ENCODE measurements at regions not wholly inside any gene's neighbourhood (a gene's known extent, or its start where the extent isn't known, plus 50 kb on each side); places are given as distances from the start of the nearest gene placed in this dataset.

DNA sequence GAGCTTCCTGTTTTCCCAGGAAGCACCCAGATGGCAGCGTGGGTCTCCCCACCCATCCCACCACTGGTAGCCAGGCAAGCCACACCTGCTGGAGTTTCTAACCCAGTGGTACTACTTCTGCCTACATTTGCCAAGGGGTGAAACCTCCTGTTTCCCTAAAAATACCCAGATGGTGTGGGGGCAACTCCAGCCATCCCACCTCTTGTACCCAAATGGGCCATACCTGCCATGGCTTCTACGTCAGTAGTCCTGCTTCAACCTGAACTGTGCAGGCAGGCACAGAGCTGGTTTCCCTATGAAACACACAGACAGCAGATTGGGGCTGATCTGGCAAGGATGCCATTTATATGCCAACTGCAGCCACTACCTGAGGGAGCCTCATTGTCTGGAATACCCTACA is 809.4 kb upstream of the MIR17HG start:
- Histone ChIP-seq H3F3A (replicated peaks; ENCODE audit: low read depth) (no peaks in the 10 kb centered on the region), H3K4me3 (no peak overlapping the region), H3K27ac (ENCODE audit: low read depth) (no peak overlapping the region), H3K9me2 (ENCODE audit: insufficient read depth) (no peaks in the 10 kb centered on the region), H3K36me3 (ENCODE audit: insufficient read depth) (no peaks in the 10 kb centered on the region), H3K79me2 (replicated peaks; ENCODE audit: insufficient read depth) (no peaks in the 10 kb centered on the region), H3K27me3 (ENCODE audit: insufficient read depth) (no peaks in the 10 kb centered on the region), H2AFZ (no peak overlapping the region), H3K4me1 (ENCODE audit: insufficient read depth) (no peaks in the 10 kb centered on the region), H3K4me2 (no peak overlapping the region), H4K20me1 (replicated peaks; ENCODE audit: insufficient read depth) (no peaks in the 10 kb centered on the region)
- ATAC-seq (no peak), DNase-seq (ENCODE audit: low spot score) (no peak)
- H3K27ac Mint-ChIP-seq, result no peak overlapping the region
- no peak for TF ChIP-seq STAT1 (IDR thresholded peaks at IDR 0.05; ENCODE audit: unreplicated experiment)
- TF ChIP-seq ZNF114 (CRISPR knock-in tag; IDR thresholded peaks at IDR 0.05), result no peak
- TF ChIP-seq, protein P1, sequence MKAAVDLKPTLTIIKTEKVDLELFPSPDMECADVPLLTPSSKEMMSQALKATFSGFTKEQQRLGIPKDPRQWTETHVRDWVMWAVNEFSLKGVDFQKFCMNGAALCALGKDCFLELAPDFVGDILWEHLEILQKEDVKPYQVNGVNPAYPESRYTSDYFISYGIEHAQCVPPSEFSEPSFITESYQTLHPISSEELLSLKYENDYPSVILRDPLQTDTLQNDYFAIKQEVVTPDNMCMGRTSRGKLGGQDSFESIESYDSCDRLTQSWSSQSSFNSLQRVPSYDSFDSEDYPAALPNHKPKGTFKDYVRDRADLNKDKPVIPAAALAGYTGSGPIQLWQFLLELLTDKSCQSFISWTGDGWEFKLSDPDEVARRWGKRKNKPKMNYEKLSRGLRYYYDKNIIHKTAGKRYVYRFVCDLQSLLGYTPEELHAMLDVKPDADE (IDR thresholded peaks at IDR 0.05), result no peak
- TF ChIP-seq NANOG (IDR thresholded peaks at IDR 0.05; ENCODE audit: borderline replicate concordance), result no peak
- TF ChIP-seq, protein P2, sequence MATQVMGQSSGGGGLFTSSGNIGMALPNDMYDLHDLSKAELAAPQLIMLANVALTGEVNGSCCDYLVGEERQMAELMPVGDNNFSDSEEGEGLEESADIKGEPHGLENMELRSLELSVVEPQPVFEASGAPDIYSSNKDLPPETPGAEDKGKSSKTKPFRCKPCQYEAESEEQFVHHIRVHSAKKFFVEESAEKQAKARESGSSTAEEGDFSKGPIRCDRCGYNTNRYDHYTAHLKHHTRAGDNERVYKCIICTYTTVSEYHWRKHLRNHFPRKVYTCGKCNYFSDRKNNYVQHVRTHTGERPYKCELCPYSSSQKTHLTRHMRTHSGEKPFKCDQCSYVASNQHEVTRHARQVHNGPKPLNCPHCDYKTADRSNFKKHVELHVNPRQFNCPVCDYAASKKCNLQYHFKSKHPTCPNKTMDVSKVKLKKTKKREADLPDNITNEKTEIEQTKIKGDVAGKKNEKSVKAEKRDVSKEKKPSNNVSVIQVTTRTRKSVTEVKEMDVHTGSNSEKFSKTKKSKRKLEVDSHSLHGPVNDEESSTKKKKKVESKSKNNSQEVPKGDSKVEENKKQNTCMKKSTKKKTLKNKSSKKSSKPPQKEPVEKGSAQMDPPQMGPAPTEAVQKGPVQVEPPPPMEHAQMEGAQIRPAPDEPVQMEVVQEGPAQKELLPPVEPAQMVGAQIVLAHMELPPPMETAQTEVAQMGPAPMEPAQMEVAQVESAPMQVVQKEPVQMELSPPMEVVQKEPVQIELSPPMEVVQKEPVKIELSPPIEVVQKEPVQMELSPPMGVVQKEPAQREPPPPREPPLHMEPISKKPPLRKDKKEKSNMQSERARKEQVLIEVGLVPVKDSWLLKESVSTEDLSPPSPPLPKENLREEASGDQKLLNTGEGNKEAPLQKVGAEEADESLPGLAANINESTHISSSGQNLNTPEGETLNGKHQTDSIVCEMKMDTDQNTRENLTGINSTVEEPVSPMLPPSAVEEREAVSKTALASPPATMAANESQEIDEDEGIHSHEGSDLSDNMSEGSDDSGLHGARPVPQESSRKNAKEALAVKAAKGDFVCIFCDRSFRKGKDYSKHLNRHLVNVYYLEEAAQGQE (IDR thresholded peaks at IDR 0.05; ENCODE audit: unreplicated experiment), result no peak
- TF ChIP-seq, protein P3, sequence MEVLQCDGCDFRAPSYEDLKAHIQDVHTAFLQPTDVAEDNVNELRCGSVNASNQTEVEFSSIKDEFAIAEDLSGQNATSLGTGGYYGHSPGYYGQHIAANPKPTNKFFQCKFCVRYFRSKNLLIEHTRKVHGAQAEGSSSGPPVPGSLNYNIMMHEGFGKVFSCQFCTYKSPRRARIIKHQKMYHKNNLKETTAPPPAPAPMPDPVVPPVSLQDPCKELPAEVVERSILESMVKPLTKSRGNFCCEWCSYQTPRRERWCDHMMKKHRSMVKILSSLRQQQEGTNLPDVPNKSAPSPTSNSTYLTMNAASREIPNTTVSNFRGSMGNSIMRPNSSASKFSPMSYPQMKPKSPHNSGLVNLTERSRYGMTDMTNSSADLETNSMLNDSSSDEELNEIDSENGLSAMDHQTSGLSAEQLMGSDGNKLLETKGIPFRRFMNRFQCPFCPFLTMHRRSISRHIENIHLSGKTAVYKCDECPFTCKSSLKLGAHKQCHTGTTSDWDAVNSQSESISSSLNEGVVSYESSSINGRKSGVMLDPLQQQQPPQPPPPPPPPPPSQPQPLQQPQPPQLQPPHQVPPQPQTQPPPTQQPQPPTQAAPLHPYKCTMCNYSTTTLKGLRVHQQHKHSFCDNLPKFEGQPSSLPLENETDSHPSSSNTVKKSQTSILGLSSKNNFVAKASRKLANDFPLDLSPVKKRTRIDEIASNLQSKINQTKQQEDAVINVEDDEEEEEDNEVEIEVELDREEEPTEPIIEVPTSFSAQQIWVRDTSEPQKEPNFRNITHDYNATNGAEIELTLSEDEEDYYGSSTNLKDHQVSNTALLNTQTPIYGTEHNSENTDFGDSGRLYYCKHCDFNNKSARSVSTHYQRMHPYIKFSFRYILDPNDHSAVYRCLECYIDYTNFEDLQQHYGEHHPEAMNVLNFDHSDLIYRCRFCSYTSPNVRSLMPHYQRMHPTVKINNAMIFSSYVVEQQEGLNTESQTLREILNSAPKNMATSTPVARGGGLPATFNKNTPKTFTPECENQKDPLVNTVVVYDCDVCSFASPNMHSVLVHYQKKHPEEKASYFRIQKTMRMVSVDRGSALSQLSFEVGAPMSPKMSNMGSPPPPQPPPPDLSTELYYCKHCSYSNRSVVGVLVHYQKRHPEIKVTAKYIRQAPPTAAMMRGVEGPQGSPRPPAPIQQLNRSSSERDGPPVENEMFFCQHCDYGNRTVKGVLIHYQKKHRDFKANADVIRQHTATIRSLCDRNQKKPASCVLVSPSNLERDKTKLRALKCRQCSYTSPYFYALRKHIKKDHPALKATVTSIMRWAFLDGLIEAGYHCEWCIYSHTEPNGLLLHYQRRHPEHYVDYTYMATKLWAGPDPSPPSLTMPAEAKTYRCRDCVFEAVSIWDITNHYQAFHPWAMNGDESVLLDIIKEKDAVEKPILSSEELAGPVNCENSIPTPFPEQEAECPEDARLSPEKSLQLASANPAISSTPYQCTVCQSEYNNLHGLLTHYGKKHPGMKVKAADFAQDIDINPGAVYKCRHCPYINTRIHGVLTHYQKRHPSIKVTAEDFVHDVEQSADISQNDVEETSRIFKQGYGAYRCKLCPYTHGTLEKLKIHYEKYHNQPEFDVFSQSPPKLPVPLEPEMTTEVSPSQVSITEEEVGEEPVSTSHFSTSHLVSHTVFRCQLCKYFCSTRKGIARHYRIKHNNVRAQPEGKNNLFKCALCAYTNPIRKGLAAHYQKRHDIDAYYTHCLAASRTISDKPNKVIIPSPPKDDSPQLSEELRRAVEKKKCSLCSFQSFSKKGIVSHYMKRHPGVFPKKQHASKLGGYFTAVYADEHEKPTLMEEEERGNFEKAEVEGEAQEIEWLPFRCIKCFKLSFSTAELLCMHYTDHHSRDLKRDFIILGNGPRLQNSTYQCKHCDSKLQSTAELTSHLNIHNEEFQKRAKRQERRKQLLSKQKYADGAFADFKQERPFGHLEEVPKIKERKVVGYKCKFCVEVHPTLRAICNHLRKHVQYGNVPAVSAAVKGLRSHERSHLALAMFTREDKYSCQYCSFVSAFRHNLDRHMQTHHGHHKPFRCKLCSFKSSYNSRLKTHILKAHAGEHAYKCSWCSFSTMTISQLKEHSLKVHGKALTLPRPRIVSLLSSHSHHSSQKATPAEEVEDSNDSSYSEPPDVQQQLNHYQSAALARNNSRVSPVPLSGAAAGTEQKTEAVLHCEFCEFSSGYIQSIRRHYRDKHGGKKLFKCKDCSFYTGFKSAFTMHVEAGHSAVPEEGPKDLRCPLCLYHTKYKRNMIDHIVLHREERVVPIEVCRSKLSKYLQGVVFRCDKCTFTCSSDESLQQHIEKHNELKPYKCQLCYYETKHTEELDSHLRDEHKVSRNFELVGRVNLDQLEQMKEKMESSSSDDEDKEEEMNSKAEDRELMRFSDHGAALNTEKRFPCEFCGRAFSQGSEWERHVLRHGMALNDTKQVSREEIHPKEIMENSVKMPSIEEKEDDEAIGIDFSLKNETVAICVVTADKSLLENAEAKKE (CRISPR knock-in tag; IDR thresholded peaks at IDR 0.05), result no peak
- no peak for TF ChIP-seq EZH2phosphoT487 (IDR thresholded peaks at IDR 0.05; ENCODE audit: unreplicated experiment)
- TF ChIP-seq, protein P4, sequence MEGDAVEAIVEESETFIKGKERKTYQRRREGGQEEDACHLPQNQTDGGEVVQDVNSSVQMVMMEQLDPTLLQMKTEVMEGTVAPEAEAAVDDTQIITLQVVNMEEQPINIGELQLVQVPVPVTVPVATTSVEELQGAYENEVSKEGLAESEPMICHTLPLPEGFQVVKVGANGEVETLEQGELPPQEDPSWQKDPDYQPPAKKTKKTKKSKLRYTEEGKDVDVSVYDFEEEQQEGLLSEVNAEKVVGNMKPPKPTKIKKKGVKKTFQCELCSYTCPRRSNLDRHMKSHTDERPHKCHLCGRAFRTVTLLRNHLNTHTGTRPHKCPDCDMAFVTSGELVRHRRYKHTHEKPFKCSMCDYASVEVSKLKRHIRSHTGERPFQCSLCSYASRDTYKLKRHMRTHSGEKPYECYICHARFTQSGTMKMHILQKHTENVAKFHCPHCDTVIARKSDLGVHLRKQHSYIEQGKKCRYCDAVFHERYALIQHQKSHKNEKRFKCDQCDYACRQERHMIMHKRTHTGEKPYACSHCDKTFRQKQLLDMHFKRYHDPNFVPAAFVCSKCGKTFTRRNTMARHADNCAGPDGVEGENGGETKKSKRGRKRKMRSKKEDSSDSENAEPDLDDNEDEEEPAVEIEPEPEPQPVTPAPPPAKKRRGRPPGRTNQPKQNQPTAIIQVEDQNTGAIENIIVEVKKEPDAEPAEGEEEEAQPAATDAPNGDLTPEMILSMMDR (conservative IDR thresholded peaks at IDR 0.05; ENCODE audit: low read depth in 2 of 2), result no peak
- no peak for TF ChIP-seq EZH2 (IDR thresholded peaks at IDR 0.05; ENCODE audit: low read depth, unreplicated experiment)
- no peak for TF ChIP-seq JUNB (IDR thresholded peaks at IDR 0.05; ENCODE audit: unreplicated experiment)
- TF ChIP-seq ZNF331 (CRISPR knock-in tag; IDR thresholded peaks at IDR 0.05; ENCODE audit: low read depth), result no peak
- no peak for TF ChIP-seq CREB1 (CRISPR knock-in tag; IDR thresholded peaks at IDR 0.05; ENCODE audit: low read depth)
- no peak for TF ChIP-seq POLR2AphosphoS5 (IDR thresholded peaks at IDR 0.05; ENCODE audit: low read depth)
- no peaks in the 10 kb centered on the region for H3K27me3 Mint-ChIP-seq (ENCODE audit: insufficient read depth, low read depth, poor library complexity)
- H3K4me3 Mint-ChIP-seq, result no peak overlapping the region
- no peaks in the 10 kb centered on the region for H3K36me3 Mint-ChIP-seq (ENCODE audit: low read depth)
- H3K4me1 Mint-ChIP-seq, result no peaks in the 10 kb centered on the region
- H3K9me3 Mint-ChIP-seq, result no peaks in the 10 kb centered on the region

All from GM23338 (cell line).